ENCODE measurements at regions not wholly inside any gene's neighbourhood (a gene's known extent, or its start where the extent isn't known, plus 50 kb on each side); places are given as distances from the start of the nearest gene placed in this dataset.

- TF ChIP-seq POLR2A (IDR thresholded peaks at IDR 0.05; ENCODE audit: low read depth, low read length), result no peak
- TF ChIP-seq POLR2AphosphoS5 (IDR thresholded peaks at IDR 0.05; ENCODE audit: low read depth, low read length), result no peak
These were observed 716.0 kb downstream of the HACE1 start for GRCh38 chr6:104143757-104144156.

Measured in GM12892 (cell line).